H9 (cell line): ENCODE measurements at regions not wholly inside any gene's neighbourhood (a gene's known extent, or its start where the extent isn't known, plus 50 kb on each side); places are given as distances from the start of the nearest gene placed in this dataset.

Experiments used
- DNase-seq: peaks from one replicate; pipeline ENCODE4 v3.0.0-alpha.2; 2017
- H2AFZ ChIP-seq: one replicate; pipeline ENCODE4 v1.6.1; 2013; ENCODE audit warnings: mild to moderate bottlenecking, low read length, control low read depth, moderate library complexity
- H2AK5ac ChIP-seq: 2 replicates; pipeline ENCODE4 v1.6.1; 2013; ENCODE audit warnings: low read length, control low read depth, mixed read lengths; ENCODE audit not compliant: insufficient read length
- H2BK120ac ChIP-seq: one replicate; pipeline ENCODE4 v1.6.1; 2013; ENCODE audit warnings: low read depth, mild to moderate bottlenecking, low read length, control low read depth, inconsistent platforms; ENCODE audit not compliant: poor library complexity, severe bottlenecking
- H2BK12ac ChIP-seq: 2 replicates; pipeline ENCODE4 v1.6.1; 2013; ENCODE audit warnings: low read length, control low read depth, mixed read lengths, low read depth; ENCODE audit not compliant: insufficient read length
- H2BK15ac ChIP-seq: 2 replicates; pipeline ENCODE4 v1.6.1; 2013; ENCODE audit warnings: low read depth, low read length, control low read depth
- H2BK20ac ChIP-seq: one replicate; pipeline ENCODE4 v1.6.1; 2013; ENCODE audit warnings: low read depth, mild to moderate bottlenecking, low read length, control low read depth, inconsistent platforms; ENCODE audit not compliant: poor library complexity, severe bottlenecking
- H2BK5ac ChIP-seq: 2 replicates; pipeline ENCODE4 v1.6.1; 2013; ENCODE audit warnings: low read length, control low read depth, mixed read lengths; ENCODE audit not compliant: insufficient read length
- H3K14ac ChIP-seq: 2 replicates; pipeline ENCODE4 v1.6.1; 2013; ENCODE audit warnings: low read length, control low read depth; ENCODE audit not compliant: insufficient read depth
- H3K18ac ChIP-seq: 2 replicates; pipeline ENCODE4 v1.6.1; 2013; ENCODE audit warnings: low read depth, mild to moderate bottlenecking, mixed read lengths, low read length, control low read depth; ENCODE audit not compliant: insufficient read length
- H3K23ac ChIP-seq: 2 replicates; pipeline ENCODE4 v1.6.1; 2013; ENCODE audit warnings: low read length, control low read depth, mixed read lengths, low read depth; ENCODE audit not compliant: insufficient read length
- H3K23me2 ChIP-seq: 2 replicates; pipeline ENCODE4 v1.6.1; 2013; ENCODE audit warnings: low read depth, mild to moderate bottlenecking, mixed read lengths, low read length, control low read depth; ENCODE audit not compliant: insufficient read length, poor library complexity, severe bottlenecking
- H3K27ac ChIP-seq: 2 replicates; pipeline ENCODE4 v1.5.1; 2013; ENCODE audit warnings: low read length, control low read depth, mixed read lengths, low read depth; ENCODE audit not compliant: insufficient read length
- H3K27me3 ChIP-seq: 2 replicates; pipeline ENCODE4 v1.6.1; 2013; ENCODE audit warnings: low read length, control low read depth, inconsistent platforms; ENCODE audit not compliant: insufficient read depth
- H3K4ac ChIP-seq: 2 replicates; pipeline ENCODE4 v1.6.1; 2013; ENCODE audit warnings: low read depth, mild to moderate bottlenecking, control low read depth, inconsistent platforms, low read length, moderate library complexity
- H3K4me1 ChIP-seq: 2 replicates; pipeline ENCODE4 v1.6.1; 2013; ENCODE audit warnings: low read length, control low read depth, inconsistent platforms; ENCODE audit not compliant: insufficient read depth
- H3K4me2 ChIP-seq: 2 replicates; pipeline ENCODE4 v1.6.1; 2013; ENCODE audit warnings: low read length, control low read depth, mixed read lengths; ENCODE audit not compliant: insufficient read length, insufficient read depth
- H3K56ac ChIP-seq: 2 replicates; pipeline ENCODE4 v1.6.1; 2013; ENCODE audit warnings: low read depth, mild to moderate bottlenecking, mixed read lengths, low read length, control low read depth; ENCODE audit not compliant: insufficient read length
- H3K79me1 ChIP-seq: 2 replicates; pipeline ENCODE4 v1.6.1; 2013; ENCODE audit warnings: low read depth, mild to moderate bottlenecking, moderate library complexity, low read length, control low read depth, inconsistent platforms; ENCODE audit not compliant: insufficient read depth, poor library complexity, severe bottlenecking
- H3K79me2 ChIP-seq: 2 replicates; pipeline ENCODE4 v1.6.1; 2013; ENCODE audit warnings: low read length, control low read depth, inconsistent platforms; ENCODE audit not compliant: insufficient read depth
- H3K9ac ChIP-seq: 2 replicates; pipeline ENCODE4 v1.6.1; 2013; ENCODE audit warnings: low read length, control low read depth, mixed read lengths; ENCODE audit not compliant: insufficient read length; ENCODE audit errors: extremely low read depth
- H3K9me3 ChIP-seq: one replicate; pipeline ENCODE4 v1.6.1; 2013; ENCODE audit warnings: low read depth, low read length, inconsistent platforms; ENCODE audit not compliant: control insufficient read depth
- H3T11ph ChIP-seq: one replicate; pipeline ENCODE4 v1.6.1; 2013; ENCODE audit warnings: mild to moderate bottlenecking, low read length, control low read depth, inconsistent platforms
- H4K20me1 ChIP-seq: one replicate; pipeline ENCODE4 v1.6.1; 2013; ENCODE audit not compliant: control insufficient read depth, insufficient read length, insufficient read depth
- H4K5ac ChIP-seq: 2 replicates; pipeline ENCODE4 v1.6.1; 2013; ENCODE audit warnings: low read depth, mild to moderate bottlenecking, mixed read lengths, low read length, control low read depth; ENCODE audit not compliant: insufficient read length
- H4K8ac ChIP-seq: replicated peaks from 2 replicates; pipeline ENCODE4 v1.6.1; 2013; ENCODE audit warnings: low read length, control low read depth, mixed read lengths, low read depth; ENCODE audit not compliant: insufficient read length
- H4K91ac ChIP-seq: 2 replicates; pipeline ENCODE4 v1.6.1; 2013; ENCODE audit warnings: low read depth, mild to moderate bottlenecking, moderate library complexity, mixed read lengths, low read length, control low read depth; ENCODE audit not compliant: insufficient read length
- H3K27ac Mint-ChIP-seq, 3 experiments: 2 replicates in 2 of 3; 3 replicates in 1 of 3; pipeline ENCODE4 v1.8.0; 2020 to 2021; ENCODE audit warnings: mixed read lengths in 3 of 3, mild to moderate bottlenecking in 1 of 3, moderate library complexity in 1 of 3
- H3K27me3 Mint-ChIP-seq: 2 replicates; pipeline ENCODE4 v1.8.0; 2021; ENCODE audit warnings: low read depth, mild to moderate bottlenecking, moderate library complexity, mixed read lengths
- H3K36me3 Mint-ChIP-seq, 3 experiments: 2 replicates in 2 of 3; 3 replicates in 1 of 3; pipeline ENCODE4 v1.8.0; 2020 to 2021; ENCODE audit warnings: low read depth in 3 of 3, mixed read lengths in 3 of 3; ENCODE audit not compliant: insufficient read depth in 1 of 3
- H3K4me1 Mint-ChIP-seq, 2 experiments: 2 replicates each; pipeline ENCODE4 v1.8.0; 2020; ENCODE audit warnings: mixed read lengths in 2 of 2
- H3K4me3 Mint-ChIP-seq, 2 experiments: 2 replicates in 1 of 2; 3 replicates in 1 of 2; pipeline ENCODE4 v1.8.0; 2020 to 2021; ENCODE audit warnings: mild to moderate bottlenecking in 2 of 2, mixed read lengths in 2 of 2, moderate library complexity in 1 of 2
- H3K9me3 Mint-ChIP-seq, 2 experiments: 2 replicates in 1 of 2; 3 replicates in 1 of 2; pipeline ENCODE4 v1.8.0; 2020; ENCODE audit warnings: mild to moderate bottlenecking in 2 of 2, mixed read lengths in 2 of 2, moderate library complexity in 1 of 2
- TF ChIP-seq, protein P1 (sequence below): fragments of 200-600 bp; sonication (generic); conservative IDR thresholded peaks from 3 replicates; pipeline ENCODE4 v1.8.0; 2021; ENCODE audit warnings: antibody characterized with exemption, mild to moderate bottlenecking

DNA sequence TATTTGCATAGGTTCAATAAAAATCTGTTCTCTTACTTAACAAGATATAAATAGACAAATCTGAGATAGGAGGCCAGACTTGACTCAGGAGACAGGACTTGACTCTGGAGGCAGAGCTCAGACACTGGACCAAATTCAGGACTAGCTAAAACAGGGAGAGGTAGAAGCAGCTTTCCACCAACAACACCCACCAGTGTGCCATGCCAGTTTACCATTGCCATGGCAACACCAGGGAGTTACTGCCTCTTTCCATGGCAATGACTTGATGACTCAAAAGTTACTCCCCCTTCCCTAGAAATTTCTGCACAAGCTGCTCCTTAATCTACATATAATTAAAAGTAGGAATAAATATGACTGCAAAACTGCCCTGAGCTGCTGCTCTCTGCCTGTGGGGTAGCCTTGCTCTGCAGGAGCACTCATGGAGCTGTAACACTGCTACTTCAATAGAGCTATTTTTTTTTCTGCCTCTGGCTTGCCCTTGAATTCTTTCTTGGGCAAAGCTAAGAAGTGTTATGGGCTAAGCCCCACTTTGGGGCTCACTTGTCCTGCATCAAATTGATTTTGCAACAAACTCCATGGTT, 473.0 kb downstream of the PLK2 start:
- no peak overlapping the region for H3K4ac ChIP-seq
- no peak overlapping the region for H3T11ph ChIP-seq
- no peak overlapping the region for H2AK5ac ChIP-seq
- H3K27ac ChIP-seq = no peak overlapping the region
- Mint-ChIP-seq H3K4me3 (no peak overlapping the region), H3K27ac (peak overlapping the region in 1 of 3 experiments; percentile 38; a peak in 1 of 7 replicates), H3K36me3 (no peaks in the 10 kb centered on the region), H3K27me3 (no peaks in the 10 kb centered on the region), H3K4me1 (peaks cover 3 to 6% of the 10 kb centered on the region in 2 experiments; a peak in 2 of 4 replicates), H3K9me3 (no peaks in the 10 kb centered on the region)
- peak; percentile 28 for DNase-seq
- no peak overlapping the region for H2BK15ac ChIP-seq
- H4K91ac ChIP-seq = no peak overlapping the region
- no peak overlapping the region for H3K4me2 ChIP-seq
- H2BK5ac ChIP-seq = no peak overlapping the region
- H3K14ac ChIP-seq = no peak overlapping the region
- no peak overlapping the region for H2AFZ ChIP-seq
- no peaks in the 10 kb centered on the region for H4K20me1 ChIP-seq
- H3K27me3 ChIP-seq = no peaks in the 10 kb centered on the region
- H3K23me2 ChIP-seq = no peaks in the 10 kb centered on the region
- TF ChIP-seq, protein P1, sequence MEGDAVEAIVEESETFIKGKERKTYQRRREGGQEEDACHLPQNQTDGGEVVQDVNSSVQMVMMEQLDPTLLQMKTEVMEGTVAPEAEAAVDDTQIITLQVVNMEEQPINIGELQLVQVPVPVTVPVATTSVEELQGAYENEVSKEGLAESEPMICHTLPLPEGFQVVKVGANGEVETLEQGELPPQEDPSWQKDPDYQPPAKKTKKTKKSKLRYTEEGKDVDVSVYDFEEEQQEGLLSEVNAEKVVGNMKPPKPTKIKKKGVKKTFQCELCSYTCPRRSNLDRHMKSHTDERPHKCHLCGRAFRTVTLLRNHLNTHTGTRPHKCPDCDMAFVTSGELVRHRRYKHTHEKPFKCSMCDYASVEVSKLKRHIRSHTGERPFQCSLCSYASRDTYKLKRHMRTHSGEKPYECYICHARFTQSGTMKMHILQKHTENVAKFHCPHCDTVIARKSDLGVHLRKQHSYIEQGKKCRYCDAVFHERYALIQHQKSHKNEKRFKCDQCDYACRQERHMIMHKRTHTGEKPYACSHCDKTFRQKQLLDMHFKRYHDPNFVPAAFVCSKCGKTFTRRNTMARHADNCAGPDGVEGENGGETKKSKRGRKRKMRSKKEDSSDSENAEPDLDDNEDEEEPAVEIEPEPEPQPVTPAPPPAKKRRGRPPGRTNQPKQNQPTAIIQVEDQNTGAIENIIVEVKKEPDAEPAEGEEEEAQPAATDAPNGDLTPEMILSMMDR = no peak
- no peaks in the 10 kb centered on the region for H3K9me3 ChIP-seq
- H4K8ac ChIP-seq = no peak overlapping the region
- H3K23ac ChIP-seq = no peak overlapping the region
- no peaks in the 10 kb centered on the region for H3K4me1 ChIP-seq
- no peak overlapping the region for H3K9ac ChIP-seq
- no peak overlapping the region for H3K18ac ChIP-seq
- H3K79me2 ChIP-seq = no peaks in the 10 kb centered on the region
- H4K5ac ChIP-seq = no peak overlapping the region
- H3K56ac ChIP-seq = no peak overlapping the region
- no peaks in the 10 kb centered on the region for H3K79me1 ChIP-seq
- H2BK20ac ChIP-seq = no peak overlapping the region
- H2BK120ac ChIP-seq = no peak overlapping the region
- H2BK12ac ChIP-seq = no peak overlapping the region
